NCI-H187 (cell line): ENCODE measurements at regions not wholly inside any gene's neighbourhood (a gene's known extent, or its start where the extent isn't known, plus 50 kb on each side); places are given as distances from the start of the nearest gene placed in this dataset.

Experiments
- DNase-seq, 2 experiments: peaks; one replicate each; lab custom pipeline; 2025; lab: John Stamatoyannopoulos, UW

DNA sequence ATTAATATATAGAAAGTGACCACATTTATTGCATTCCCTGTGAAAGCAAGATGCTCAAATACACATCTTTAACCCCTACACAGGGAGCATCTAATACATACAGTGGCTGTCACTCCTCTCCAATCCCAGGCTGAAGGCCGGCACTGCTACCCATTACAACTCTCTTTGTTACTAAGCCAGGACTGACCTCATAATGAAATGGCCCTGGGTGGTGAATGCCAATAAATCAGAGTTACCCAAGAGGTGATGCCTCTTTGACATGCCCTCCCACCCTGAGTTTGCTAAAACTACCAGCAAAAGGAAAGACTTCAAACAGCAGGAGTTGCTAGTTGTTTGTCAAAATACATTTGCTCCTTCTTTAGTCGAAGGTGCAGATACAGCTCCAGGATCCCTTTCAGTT, 214.2 kb downstream of the FOXA2 start:
- no peak for DNase-seq

DNA sequence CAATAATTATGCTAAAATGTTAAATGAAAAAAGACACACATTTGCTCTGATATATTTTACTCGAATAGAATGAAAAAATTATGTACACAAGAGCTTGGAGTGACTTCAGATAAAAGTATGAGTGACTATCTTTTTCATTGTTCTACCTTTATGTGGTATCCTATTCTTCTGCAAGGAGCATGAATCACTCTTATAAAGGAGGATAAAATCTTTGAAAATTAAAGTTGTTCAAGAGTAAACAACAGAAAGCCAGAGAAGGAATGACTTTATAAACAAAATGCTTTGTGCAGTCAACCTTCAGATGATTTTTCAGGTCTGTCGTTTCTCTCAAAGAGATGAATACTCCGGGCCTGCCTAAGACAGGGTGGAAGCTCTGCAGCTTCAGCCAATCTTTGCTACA, 215.3 kb downstream of the FOXA2 start:
- DNase-seq: no peak

DNA sequence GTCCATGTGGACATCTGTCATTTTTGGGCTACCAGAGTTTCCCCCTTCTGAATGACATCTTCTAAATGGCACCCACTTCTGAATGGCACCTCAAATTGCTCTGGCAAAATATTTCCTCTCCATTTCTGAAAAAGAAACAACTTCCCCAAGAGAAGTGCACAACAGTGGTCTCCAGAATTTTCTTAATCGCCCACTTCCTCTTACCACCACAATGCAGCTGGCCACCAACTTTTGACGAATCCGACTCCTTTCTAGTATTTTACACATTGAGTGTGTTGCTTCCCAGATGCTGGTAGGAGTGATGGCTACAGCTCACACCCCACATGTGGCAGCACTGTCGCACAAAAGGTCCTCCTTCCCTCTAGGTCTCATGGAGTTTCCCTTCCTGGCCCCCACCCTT, 216.1 kb downstream of the FOXA2 start:
- no peak for DNase-seq

DNA sequence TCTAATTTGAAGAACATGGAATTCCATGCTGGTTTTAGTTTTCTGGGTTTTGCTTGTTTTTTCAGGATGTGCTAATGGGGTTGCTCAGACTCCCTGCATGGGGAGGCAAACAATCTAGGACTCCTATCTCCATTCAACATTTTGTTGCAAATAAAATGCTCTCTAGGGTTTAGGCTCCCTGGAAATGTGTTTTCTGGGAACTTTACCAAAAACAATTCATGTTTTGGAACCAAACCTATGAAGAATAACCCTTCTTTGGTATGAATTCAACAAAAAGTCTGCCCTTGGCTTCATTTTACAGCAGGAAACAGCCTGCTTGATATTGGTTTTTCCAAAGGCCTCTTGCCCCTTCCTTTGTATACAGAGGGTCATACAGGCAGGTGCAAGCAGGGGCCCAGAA, 217.7 kb downstream of the FOXA2 start:
- DNase-seq: no peak

DNA sequence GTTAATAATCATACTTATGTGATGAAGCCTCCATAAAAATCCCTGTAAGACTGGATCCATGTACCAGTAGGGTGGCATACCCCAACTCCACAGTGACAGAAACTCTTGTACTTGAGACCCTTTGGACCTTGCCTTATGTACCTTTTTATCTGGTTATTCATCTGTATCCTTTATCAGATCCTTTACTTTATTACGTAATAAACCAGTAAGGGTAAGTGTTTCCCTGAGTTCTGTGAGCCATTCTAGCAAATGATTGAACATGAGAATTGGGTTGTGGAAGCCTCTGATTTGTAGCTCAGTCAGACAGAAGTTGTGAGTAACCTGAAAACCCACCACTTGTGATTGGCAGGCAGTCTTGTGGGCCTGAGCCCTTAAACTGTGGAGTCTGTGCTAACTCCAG, 229.7 kb downstream of the FOXA2 start:
- DNase-seq: no peak

DNA sequence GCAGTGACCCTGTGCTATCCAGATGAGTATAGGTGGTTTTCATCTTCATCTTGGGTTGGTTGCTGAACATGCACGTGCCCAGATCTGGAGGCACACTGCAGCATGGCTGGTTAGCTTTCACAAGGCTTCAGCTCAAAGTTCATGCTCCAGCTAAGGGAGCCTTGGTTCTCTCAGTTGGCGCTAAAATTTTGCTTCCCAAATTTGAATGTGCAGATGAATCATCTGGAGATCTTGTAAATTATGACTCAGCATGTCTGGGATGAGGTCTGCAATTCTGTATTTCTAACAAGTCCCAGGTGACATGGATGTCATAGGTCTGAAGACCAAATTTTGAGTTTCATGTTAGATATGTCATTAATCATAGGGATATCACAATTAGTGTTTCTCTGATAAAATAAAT, 230.8 kb downstream of the FOXA2 start:
- no peak for DNase-seq

DNA sequence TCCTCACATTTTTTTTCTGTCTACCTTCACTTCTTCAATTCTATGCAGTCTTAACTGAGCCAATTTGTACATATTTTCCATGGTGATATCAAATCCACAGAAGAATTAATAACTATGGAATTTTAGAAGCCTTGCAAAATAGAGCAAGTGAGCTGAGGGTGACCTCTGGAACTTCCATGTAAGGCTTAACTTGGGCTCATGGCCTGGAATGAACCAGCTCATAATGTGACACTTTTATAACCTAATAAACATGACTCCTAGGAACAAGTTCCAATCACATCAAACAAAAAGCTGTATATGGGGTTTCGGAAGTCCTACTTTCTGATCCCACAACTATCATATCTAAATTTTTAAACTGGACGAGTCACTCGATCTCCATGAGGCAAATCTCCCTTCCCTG, 232.4 kb downstream of the FOXA2 start:
- no peak for DNase-seq

DNA sequence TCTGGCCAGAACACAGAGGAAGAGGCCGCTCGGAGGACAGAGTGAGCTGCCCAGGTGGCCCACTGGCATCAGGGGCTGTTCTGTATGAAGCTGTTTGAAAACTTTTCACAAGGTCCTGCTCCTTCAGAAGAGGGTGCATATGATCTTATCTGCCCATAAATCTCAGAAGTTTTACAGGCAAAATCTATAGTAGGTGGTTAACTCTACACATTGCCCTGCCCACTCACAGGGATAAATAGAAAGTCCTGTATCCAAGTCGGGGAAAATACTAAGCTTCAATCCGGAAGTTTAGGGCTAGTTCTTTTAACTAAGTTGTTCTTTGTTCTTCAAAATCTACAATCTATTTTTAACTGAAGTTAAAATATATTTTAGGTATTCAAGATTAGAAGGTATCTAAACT, 233.7 kb downstream of the FOXA2 start:
- no peak for DNase-seq

DNA sequence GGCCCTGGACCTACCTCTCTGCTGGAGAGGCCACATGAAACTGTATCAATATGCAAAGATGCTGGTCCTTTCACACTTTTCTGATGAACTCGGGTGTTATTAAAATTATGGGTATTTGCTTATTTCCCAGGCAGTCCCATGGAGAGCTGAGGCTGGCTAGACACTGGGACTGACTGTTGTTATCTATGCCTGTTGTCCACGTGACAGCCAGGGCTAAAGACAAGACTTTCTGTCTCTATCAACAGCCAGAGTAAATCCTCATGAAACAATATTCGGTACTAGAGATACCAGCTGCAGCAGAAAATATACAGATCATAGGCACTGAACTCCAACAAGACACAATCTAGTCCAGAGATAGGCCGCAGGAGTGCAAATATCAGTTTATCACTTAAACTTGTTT, 236.4 kb downstream of the FOXA2 start:
- DNase-seq: no peak

DNA sequence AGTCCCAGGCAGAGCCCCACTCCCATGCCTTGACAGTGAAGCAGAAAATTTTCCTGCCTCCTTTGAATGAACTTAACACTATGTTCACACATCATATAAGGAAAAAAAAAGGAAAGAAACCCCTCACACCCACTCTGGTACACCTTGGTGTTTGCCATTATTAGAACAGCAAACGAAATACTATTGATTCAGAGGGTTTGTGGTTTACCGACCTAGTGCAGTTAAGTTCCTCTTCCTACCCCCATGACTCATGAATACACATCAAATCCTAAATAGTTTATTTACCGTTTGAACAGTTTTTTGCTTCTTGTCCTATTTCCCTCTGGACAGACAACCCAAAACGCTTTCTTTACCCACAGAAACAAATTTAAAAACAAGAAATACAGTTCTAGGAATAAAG, 237.7 kb downstream of the FOXA2 start:
- no peak for DNase-seq

DNA sequence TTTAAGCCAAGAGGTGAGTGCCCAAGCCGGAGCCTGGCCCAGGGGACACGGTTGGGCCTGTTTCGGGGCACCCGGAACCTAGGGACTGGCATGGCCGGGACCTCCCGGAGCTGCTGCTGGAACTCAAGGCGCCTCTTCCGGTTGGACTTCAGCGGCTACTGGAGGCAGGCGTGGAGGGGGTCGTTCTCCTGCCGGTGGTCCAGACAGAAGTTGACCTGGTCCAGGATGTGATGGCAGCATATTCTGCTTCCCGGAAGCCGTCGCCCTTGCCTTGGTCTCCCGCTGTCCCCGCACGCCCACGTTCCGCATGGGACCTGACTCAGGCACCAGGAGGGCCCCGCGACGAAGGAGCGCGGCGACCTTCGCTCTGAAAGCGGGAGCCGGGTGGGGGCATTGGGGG, 240.8 kb downstream of the FOXA2 start:
- DNase-seq: no peak

DNA sequence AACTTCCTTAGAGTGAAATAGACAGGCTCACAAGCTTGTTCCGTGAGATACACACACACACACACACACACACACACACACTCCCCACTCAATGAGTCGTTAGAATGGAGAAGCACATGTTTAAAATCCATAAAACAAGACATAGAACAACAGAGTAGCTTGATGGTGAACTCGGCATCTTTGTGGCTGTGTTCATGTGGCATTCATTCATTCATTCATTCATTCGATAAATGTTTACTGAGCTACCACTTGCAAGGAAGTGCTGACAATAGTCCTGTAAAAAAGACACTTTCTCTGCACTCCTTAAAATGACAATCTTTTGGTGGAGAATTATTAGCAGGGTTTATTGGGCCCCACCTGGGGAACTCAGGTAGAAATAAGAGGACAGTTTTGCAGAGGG, 242.0 kb downstream of the FOXA2 start:
- no peak for DNase-seq

DNA sequence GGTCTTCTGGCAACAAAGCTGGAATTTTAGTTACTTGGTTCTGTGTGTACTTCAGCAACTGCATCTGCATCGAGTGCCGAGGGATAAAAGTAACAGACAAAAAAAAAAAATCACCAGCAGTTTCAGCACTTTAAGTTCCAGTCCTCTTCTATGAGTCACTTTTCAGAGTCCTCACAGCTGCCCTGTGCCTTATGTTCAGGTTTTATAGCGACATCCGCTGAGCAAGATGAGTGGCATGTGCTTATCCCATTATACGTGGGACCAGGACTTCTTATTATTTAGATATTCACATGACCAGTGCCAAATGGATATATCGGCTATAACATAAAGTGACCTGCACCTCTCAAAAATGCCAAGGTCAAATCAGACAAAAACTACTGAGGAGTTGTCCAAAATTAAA, 242.9 kb downstream of the FOXA2 start:
- no peak for DNase-seq

DNA sequence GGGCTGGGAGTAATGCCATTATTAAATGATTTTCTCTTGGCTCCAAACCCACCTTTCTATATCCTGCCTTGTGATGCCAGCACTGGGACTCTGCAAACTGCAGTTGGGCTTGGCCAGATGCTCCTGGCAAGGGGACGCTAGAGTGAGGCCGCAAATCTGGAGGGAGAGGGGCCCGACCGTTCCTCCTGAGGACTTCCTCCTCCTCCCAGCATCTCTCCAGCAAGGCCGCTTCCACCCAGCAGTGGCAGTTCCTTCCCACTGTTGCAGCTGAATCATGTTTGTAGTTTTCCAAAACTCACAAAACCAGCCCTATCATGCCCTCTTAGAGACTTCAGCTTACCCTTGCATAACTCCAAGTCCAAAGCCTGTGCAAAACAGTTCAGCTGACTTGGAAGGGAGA, 244.4 kb downstream of the FOXA2 start:
- no peak for DNase-seq

DNA sequence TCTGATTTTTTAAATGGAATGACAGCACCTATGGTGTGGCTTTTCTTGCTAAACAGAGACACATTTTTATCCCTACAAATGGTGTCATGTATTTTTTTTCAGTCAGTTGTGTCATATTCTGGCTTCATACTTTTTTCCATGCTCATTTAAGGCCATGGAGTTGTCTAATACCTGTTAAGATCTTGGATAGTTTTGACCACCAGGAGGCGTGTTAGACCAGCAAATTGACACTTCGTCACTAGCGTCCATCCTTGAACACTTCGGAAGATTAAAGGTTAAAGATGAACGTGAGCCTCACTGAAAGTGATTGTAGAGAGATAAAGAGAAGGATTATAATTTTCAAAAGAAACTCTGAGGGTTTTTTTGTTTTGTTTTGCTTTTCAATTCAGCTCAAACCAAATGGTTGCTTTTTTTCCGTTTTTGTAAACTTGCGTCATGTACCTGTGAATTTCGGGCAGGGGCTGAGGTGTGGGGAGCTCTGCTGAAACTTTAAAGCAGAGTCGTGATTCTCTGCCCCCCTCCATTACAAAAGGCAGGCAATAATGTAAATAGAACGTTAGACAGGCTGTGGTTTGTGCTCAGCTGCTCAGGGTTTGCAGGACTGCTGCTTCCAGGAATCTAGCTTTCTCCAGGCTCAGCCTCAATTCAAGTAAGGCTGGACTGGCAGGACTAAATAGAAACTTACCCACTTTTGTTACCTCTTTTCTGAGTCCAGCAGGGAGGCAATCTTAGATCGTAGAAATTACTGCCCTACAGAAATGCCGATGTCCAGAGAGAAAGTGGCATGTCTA, 245.1 kb downstream of the FOXA2 start:
- peak; percentile 2 to 6 for DNase-seq

DNA sequence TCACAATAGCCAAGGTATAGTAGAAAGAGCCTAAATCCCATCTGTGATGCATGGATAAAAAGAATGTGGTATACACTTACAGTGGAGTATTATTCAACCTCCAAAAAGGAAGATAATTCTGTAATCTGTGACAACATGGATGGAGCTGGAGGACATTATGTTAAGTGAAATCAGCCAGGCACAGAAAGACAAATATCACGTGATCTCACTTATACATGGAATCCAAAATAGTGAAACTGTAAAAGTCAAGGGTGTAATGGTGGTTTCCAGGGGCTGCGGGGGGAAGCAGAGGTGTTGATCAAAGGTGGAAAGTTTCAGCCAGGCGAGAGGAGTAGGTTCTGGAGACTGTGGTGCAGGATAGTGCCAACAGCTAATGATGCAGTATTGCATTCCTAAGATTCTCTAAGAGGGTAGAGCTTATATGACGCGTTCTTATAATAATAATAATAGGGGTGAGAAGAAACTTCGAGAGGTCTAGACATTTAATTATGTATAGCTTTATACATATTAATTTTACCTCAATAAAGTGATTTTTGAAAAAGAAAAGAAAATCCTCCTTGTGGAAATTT, 246.1 kb downstream of the FOXA2 start:
- no peak for DNase-seq

DNA sequence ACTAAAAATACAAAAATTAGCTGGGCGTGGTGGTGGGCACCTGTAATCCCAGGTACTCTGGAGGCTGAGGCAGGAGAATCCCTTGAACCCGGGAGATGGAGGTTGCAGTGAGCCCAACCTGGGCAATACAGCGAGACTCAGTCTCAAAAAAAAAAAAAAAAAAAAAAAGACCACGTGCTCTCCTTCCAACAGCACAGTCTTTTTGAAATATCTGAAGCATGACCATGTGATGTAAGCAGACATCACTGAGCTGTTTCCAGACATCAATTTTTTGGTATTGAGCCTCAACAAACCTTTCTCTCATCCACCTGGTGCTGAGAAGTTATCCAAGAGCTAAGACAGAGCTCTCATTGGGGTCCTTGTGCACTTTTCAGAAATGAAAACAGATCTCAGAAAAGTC, 249.2 kb downstream of the FOXA2 start:
- no peak for DNase-seq

DNA sequence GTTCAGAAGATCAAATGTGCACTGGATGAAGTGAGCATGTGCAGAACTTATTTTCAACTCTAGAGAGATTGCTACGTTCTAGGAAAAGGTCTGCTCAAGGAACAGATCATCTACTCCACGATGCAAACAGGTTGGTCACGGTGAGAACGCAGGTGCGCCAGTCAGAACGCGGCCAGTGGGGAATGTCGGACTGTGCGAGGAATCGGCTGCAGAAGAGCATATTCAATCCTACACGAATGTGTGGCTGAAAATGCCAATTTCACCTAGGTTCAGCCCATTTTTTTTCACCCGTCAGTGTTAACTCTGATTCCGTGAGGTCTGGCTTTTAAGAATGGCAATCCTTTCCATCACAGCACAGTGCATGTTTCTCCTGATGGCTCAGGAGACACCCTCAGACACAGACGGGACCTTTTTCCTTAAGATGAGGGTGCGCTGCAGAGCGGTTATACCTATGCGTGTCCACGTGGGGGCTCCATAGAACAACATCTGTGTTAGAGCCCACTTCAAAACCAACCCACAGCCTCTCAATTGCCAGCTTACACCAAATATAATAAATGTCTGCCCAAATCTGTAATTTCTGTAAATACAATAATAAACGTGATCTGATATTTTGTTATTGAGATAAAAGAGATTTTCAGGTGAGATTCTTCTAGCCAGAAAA, 250.4 kb downstream of the FOXA2 start:
- peak in 1 of 2 experiments; percentile 18 for DNase-seq

DNA sequence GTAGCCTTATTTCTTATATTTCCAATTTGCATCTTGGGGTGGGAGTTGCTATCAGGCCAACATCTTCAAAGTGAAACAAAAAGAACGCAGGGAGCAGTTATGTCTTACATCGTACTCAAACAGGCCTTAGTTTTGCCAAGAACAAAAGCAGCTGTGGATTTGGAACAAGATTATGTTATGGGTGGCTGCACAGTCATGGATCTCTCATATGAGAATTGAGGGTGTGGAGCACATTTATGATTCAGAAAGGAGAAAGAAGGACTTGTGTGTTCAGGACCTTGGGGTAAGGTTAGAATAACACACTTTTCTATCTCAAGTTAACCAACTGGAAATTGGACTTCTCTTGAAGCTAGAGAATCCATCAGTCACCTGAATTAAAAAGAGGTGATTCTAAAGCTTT, 259.9 kb downstream of the FOXA2 start:
- no peak for DNase-seq

DNA sequence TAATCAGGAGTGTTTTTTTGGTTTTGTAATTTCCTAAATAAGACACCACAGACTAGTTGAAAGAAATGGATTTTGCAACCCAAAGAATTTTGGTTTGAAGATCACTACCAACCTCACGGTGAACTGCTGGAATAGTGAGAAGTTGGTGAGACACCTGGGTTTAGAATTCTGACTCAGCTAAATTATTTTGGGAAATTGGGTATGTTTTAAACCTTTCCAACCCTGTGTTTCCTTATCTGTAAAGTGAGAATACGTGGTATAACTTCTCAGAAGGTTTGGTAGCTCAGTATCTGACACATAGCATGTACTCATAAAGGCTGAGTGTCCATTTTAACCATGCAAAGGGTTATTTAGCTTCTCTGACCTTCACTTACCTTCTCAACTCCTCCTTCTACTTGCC, 261.9 kb downstream of the FOXA2 start:
- DNase-seq: no peak

DNA sequence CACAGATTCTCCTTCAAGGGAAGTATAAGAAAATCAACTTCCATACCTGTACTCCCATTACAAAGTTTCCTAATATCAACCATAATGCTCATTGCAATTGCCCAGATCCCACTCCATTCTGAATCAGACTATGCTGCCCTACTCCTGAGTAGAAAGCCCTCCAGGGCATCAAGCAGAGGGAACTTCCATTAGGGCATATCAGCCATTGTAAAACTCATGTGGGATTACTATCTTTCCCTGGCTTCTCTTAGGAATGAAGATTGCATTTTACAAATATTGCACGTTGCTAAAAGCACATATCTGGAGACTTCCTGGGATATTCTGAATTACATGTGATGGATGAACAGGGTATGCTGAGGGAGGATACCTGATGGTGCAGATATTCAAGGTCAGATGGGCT, 263.2 kb downstream of the FOXA2 start:
- no peak for DNase-seq

DNA sequence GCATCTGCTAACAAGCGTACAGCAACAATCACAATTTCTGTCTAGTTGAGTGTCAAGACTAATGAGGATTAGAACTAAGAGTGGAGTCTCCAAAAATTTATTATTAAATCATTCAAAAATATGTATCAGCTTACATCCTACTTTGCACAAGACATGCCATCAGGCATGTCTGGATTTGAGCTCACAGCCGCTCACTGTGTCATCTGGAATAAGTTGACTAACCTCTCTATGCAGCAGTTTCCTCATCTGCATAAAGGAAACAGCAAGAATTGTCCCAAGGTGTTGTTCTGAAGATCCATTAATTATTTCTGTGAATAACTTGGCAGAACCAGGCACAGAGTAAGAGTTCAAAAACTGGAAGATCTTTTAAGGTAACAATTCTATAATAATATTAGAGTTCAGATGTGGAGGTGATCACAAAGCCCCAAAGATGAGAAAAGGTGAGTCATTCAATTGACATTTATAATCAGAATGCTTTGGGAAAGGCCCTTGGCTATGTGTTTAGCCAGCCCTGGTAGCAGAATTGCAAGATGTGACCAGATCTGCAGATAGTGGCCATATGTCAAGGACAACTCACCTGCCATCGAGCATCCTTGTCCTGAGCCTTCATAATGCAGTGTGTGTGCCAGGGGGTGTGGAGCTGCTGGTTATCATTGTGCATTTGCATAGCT, 264.0 kb downstream of the FOXA2 start:
- DNase-seq: no peak

DNA sequence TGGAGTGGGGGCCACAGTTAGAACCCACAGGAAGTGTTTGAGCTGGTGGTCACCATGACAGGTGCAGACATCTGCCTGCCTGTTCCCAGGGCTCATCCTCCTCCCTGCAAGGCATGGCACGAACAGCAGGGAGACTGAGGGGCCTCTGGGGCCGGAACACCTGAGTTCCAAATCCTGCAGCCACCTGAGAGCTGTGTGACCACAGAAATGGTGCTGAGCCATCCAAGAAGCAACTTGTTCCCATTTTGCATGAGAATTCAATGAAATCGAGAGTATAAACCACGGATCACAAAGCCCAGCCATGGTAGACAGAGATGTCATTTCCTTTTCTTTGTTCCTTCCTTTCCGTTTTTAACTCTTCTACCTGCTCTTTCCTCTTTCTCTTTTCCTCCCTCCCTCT, 268.6 kb downstream of the FOXA2 start:
- no peak for DNase-seq
